Cardiac muscle cell (in vitro differentiated cells and primary cell): ENCODE measurements at regions not wholly inside any gene's neighbourhood (a gene's known extent, or its start where the extent isn't known, plus 50 kb on each side); places are given as distances from the start of the nearest gene placed in this dataset.

Source experiments
- DNase-seq, 2 donors: peaks; one replicate each; pipeline versions ENCODE4 v3.0.0 to v3.0.0-alpha.2; 2010 to 2017; ENCODE audit warnings: low read depth in 1 of 2, low spot score in 1 of 2
- H3K27ac ChIP-seq: fragments of 200-600 bp; sonication (generic); 2 replicates; pipeline ENCODE4 v1.5.1; 2016
- H3K27me3 ChIP-seq: fragments of 200-600 bp; sonication (generic); 2 replicates; pipeline ENCODE4 v1.6.0; 2016; ENCODE audit warnings: control low read depth
- H3K36me3 ChIP-seq: fragments of 200-600 bp; sonication (generic); 2 replicates; pipeline ENCODE4 v1.5.1; 2016; ENCODE audit warnings: control low read depth
- H3K4me1 ChIP-seq: fragments of 200-600 bp; sonication (generic); 2 replicates; pipeline ENCODE4 v1.8.1; 2017; ENCODE audit warnings: low read depth, mild to moderate bottlenecking, mixed run types
- H3K4me3 ChIP-seq: fragments of 200-600 bp; sonication (generic); 2 replicates; pipeline ENCODE4 v1.5.1; 2016; ENCODE audit warnings: mild to moderate bottlenecking
- H3K9me3 ChIP-seq: fragments of 200-600 bp; sonication (generic); 2 replicates; pipeline ENCODE4 v1.5.1; 2017; ENCODE audit warnings: low read depth, mild to moderate bottlenecking, control low read depth
- TF ChIP-seq, protein P1 (sequence below): IDR thresholded peaks from 2 replicates; pipeline ENCODE4 v1.5.1; 2012; ENCODE audit warnings: low read depth, mild to moderate bottlenecking, low read length

GRCh38 chr2:5970347-5970746 lies 278.2 kb downstream of the SOX11 start:
- no peak overlapping the region for H3K27ac ChIP-seq
- H3K27me3 ChIP-seq, result no peaks in the 10 kb centered on the region
- H3K36me3 ChIP-seq, result no peaks in the 10 kb centered on the region
- no peak overlapping the region for H3K4me3 ChIP-seq
- H3K4me1 ChIP-seq, result no peaks in the 10 kb centered on the region
- DNase-seq, result no peak
- TF ChIP-seq, protein P1, sequence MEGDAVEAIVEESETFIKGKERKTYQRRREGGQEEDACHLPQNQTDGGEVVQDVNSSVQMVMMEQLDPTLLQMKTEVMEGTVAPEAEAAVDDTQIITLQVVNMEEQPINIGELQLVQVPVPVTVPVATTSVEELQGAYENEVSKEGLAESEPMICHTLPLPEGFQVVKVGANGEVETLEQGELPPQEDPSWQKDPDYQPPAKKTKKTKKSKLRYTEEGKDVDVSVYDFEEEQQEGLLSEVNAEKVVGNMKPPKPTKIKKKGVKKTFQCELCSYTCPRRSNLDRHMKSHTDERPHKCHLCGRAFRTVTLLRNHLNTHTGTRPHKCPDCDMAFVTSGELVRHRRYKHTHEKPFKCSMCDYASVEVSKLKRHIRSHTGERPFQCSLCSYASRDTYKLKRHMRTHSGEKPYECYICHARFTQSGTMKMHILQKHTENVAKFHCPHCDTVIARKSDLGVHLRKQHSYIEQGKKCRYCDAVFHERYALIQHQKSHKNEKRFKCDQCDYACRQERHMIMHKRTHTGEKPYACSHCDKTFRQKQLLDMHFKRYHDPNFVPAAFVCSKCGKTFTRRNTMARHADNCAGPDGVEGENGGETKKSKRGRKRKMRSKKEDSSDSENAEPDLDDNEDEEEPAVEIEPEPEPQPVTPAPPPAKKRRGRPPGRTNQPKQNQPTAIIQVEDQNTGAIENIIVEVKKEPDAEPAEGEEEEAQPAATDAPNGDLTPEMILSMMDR, result no peak
- no peaks in the 10 kb centered on the region for H3K9me3 ChIP-seq

DNA sequence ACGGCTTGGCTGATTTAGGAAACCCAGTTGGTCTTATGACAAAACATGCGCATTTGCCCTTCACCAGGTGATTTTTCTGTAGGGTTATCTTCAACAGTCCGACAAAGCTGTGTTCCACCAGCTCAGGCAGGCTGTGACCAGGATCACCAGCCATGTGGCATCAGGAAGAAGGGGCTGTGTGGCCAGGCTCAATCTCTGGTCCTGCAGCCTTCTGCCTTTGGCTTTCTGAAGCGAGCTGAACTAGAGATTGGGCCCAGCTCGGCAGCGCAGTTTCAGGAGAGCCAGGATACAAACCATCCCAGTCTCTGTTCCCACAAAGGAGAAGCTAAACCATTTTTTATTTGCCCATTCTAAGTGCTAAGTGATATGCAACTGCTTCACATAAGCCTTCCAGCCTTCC lies 282.3 kb downstream of the SOX11 start:
- no peak for DNase-seq
- TF ChIP-seq, protein P1, result no peak
- Histone ChIP-seq H3K27me3 (no peaks in the 10 kb centered on the region), H3K4me1 (no peaks in the 10 kb centered on the region), H3K4me3 (no peak overlapping the region), H3K36me3 (no peaks in the 10 kb centered on the region), H3K9me3 (no peaks in the 10 kb centered on the region), H3K27ac (no peak overlapping the region)

DNA sequence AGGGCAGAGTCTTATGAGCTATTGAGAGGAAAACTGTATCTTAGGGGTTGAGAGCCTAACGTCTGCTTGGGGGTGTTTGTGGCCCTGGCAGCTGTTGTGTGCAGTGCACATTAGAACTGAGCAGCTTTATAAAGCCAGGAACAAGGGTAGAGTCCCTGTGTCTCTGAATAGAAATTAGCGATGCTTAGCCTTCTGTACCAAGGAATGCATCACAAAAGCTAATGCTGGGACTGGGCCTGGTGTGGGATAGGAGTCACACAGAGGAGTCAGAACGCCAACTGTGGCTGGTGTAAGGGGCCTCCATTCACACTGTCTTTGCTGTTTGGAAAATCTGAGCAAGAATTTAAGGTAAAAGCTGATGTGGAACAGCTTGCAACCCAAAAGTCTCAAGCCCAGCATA lies 283.2 kb downstream of the SOX11 start:
- H3K9me3 ChIP-seq, result no peaks in the 10 kb centered on the region
- no peaks in the 10 kb centered on the region for H3K36me3 ChIP-seq
- H3K4me1 ChIP-seq, result no peaks in the 10 kb centered on the region
- no peaks in the 10 kb centered on the region for H3K27me3 ChIP-seq
- no peak for DNase-seq
- TF ChIP-seq, protein P1, result no peak
- no peak overlapping the region for H3K27ac ChIP-seq
- H3K4me3 ChIP-seq, result no peak overlapping the region

- TF ChIP-seq, protein P1, result no peak
- Histone ChIP-seq H3K4me1 (no peaks in the 10 kb centered on the region), H3K27ac (no peak overlapping the region), H3K4me3 (no peak overlapping the region), H3K36me3 (no peaks in the 10 kb centered on the region), H3K9me3 (no peaks in the 10 kb centered on the region), H3K27me3 (no peaks in the 10 kb centered on the region)
- no peak for DNase-seq
These were observed 284.4 kb downstream of the SOX11 start for GRCh38 chr2:5976531-5977065.

DNA sequence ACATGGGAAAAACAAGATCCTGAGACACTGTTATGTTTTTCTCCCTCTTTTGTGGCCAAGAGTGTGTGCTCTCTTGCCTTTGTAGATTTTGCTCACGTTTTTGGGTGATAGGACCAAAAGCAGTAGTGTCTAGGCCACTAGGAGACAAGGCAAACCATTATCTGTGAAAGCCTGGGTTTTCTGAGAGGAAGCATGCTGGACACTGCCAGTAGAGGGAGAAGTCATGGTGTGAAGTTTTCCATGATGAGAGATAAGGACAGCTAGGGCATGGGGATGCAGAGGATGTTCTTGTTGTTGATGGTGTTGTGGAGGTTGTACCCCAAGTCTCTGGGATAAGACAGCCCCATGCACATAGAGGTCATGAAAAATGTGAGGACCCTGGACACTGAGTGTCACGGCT lies 285.3 kb downstream of the SOX11 start:
- Histone ChIP-seq H3K4me3 (no peak overlapping the region), H3K4me1 (no peaks in the 10 kb centered on the region), H3K36me3 (no peaks in the 10 kb centered on the region), H3K27ac (no peak overlapping the region), H3K9me3 (no peaks in the 10 kb centered on the region), H3K27me3 (no peaks in the 10 kb centered on the region)
- TF ChIP-seq, protein P1, result no peak
- no peak for DNase-seq

- Histone ChIP-seq H3K36me3 (no peaks in the 10 kb centered on the region), H3K27me3 (no peaks in the 10 kb centered on the region), H3K4me1 (no peaks in the 10 kb centered on the region), H3K4me3 (no peak overlapping the region), H3K9me3 (no peaks in the 10 kb centered on the region), H3K27ac (no peak overlapping the region)
- TF ChIP-seq, protein P1, result no peak
- DNase-seq, result no peak
These were observed 286.1 kb downstream of the SOX11 start for GRCh38 chr2:5978131-5978751.
